Frontal cortex (tissue), 3 donors: ENCODE measurements at regions not wholly inside any gene's neighbourhood (a gene's known extent, or its start where the extent isn't known, plus 50 kb on each side); places are given as distances from the start of the nearest gene placed in this dataset.
"Not testable (repeated sequence)": the region's sequence is repeated elsewhere in the genome, so short reads cannot be mapped to it uniquely, and the experiment has no call there.

Experiments
- DNase-seq, 2 donors: peaks; one replicate each; pipeline ENCODE4 v3.0.0; 2012; ENCODE audit warnings: low spot score in 2 of 2
- FAIRE-seq: peaks from 2 replicates; lab custom pipeline; 2012; peaks lifted over from hg19 to GRCh38; lab: Jason Lieb, UNC
- donor health status: control.
- donor health status: control.
- donor health status: control.

- FAIRE-seq: no peak
- DNase-seq: no peak
Observed at GRCh38 chr6:170201361-170201760, 89.5 kb downstream of the DLL1 start.

DNA sequence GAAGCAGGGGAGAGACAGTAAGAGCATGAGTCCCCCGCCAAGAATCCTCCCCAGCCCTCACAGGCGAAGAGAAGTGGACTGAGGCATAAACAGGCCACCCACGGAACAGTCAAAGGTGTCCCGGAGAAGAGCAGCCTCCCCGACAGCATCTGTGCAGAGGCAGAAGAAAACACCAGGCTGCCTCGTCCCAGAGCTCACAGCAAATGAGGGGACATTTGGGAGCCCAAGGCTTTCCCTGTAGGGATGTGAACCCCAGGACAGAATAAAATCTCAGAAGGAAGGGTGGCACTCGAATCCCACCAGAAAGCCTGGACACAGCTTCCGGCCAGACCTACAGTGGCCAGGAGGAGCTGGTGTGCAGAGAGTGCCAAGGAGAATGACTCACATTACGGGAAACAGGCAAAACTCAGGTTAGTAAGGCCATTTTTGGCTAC, 90.4 kb downstream of the DLL1 start:
- no peak for DNase-seq
- no peak for FAIRE-seq

- FAIRE-seq: no peak
- no peak for DNase-seq
Observed at GRCh38 chr6:170199716-170200115, 91.2 kb downstream of the DLL1 start.

- no peak for FAIRE-seq
- DNase-seq: no peak
Observed at GRCh38 chr6:170198298-170198697, 92.6 kb downstream of the DLL1 start.

- no peak for FAIRE-seq
Observed at GRCh38 chr6:170193326-170193821, 97.5 kb downstream of the DLL1 start.

DNA sequence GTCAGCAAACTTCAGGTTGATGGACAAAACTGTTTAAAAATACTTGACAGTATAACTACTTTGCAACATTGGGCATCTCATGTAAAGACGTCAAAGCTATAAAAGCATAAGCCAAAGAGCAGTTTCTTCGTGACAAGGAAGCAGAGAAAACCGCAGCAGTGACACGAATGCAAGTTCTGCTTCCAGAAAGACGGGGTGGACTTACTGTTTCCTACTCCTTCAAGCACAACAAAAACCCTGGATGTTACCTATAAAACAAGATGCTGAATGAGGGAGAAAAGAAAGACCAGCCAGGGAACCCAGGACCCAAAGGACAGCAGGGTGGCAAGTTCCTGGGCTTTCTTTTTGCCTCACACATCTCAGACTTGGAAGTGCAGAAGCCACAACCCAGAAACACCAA, 98.0 kb downstream of the DLL1 start:
- no peak for FAIRE-seq
- DNase-seq: no peak

More at GRCh38 chr6:170193326-170193821, 97.5 kb downstream of the DLL1 start:
- DNase-seq: no peak

DNA sequence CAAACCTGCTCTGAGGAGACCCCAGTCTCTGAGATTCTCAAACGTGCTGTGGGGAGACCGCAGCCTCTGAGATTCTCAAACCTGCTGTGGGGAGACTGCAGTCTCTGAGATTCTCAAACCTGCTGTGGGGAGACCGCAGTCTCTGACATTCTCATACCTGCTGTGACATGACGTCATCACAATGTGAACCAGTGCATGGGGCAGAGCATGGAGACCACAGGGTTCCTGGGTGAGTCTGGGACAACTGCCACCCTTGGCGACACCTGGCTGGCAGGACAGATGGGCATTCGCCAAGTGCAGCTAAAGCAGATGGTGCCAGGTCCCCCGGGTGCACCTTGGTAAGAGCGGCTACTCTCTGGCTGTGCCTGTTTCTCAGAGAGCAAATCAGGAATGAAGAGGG, 98.8 kb downstream of the DLL1 start:
- not testable (repeated sequence) for DNase-seq, FAIRE-seq

GRCh38 chr6:170190046-170190445, 100.8 kb downstream of the DLL1 start:
- no peak for FAIRE-seq
- DNase-seq: no peak

- no peak for DNase-seq
- FAIRE-seq: no peak
Observed at GRCh38 chr6:170189236-170189635, 101.6 kb downstream of the DLL1 start.

GRCh38 chr6:170188571-170189001, 102.3 kb downstream of the DLL1 start:
- FAIRE-seq (no peak), DNase-seq (no peak)

GRCh38 chr6:170187669-170188566, 103.0 kb downstream of the DLL1 start:
- no peak for DNase-seq
- FAIRE-seq: no peak

- FAIRE-seq: no peak
- no peak for DNase-seq
Observed at GRCh38 chr6:170186941-170187668, 103.8 kb downstream of the DLL1 start.

- no peak for FAIRE-seq
- DNase-seq: no peak
Observed at GRCh38 chr6:170186006-170186935, 104.6 kb downstream of the DLL1 start.

DNA sequence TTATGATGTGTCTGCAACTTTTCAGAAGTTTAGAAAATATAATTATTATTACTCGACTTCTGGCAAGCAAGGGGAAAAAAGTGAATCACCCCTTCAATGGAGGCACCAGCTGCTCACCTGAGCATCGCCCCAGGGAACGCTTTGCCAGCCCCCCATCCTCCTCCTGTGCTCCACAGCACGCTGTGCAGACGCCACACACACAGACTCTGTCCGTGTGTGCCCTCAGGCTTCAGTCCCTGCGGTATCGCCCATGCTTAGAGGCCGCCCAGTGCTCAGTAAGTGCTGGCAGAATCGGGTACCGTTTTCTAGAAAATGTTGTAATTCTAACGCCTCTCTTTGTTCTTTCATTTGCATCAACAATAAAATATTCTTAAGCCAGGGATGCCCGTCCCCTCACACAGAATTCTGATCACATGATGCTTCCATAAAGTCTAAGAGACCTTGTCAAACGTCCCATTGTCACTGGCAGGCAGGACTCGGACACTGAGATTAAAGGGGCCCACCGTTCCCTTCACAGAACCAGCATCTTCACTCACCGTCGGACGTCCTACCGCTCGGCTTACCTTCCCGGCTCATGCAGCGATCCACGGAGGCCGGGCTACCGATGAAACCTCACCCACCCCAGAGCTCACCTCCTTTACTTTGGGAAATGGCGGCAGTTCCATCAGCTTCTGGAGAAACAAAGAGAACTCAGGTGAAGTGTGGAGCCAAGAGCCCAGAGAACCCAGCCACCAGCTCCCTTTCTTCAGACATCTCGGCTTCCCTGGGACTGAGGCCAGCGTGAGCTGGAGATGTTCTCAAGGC, 105.5 kb downstream of the DLL1 start:
- no peak for FAIRE-seq
- no peak for DNase-seq

DNA sequence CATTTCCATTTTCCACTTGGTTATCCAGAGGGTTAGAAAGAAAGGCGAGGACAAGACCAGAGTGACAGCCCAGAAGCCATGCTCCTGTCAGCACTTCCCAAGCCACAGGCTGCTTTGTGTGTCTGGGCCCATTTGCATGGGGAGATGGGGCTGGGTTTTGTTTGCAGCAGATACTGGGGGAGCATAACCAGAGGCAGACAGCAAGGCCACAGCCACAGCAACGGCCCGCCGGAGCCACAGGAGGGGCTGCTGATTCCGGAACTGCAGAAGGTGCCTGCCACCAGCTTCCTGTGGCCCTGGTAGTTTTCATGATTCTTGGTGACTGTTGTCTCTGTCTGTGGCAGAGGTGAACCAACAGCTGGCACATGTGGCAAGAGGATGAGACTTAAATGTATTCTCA, 106.6 kb downstream of the DLL1 start:
- no peak for FAIRE-seq
- DNase-seq: no peak

- FAIRE-seq: no peak
Observed at GRCh38 chr6:170183521-170183920, 107.4 kb downstream of the DLL1 start.

DNA sequence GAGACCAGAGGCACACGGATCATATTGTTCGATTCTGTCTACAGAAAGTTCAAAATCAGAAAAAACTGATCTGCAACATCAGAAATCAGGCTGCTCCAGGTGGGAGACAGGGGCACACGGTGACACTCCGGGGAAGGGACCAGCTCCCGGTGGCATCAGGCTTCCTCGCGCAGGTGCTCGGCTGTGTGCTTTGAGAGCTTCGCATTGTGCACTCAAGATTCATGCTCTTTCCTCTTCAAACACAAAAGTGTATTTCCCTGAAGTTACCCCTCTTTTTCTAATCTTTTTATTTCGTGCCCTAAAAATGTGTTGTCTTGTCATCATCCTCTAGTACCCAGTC, 108.1 kb downstream of the DLL1 start:
- DNase-seq: no peak
- no peak for FAIRE-seq

More at GRCh38 chr6:170183521-170183920, 107.4 kb downstream of the DLL1 start:
- no peak for DNase-seq

DNA sequence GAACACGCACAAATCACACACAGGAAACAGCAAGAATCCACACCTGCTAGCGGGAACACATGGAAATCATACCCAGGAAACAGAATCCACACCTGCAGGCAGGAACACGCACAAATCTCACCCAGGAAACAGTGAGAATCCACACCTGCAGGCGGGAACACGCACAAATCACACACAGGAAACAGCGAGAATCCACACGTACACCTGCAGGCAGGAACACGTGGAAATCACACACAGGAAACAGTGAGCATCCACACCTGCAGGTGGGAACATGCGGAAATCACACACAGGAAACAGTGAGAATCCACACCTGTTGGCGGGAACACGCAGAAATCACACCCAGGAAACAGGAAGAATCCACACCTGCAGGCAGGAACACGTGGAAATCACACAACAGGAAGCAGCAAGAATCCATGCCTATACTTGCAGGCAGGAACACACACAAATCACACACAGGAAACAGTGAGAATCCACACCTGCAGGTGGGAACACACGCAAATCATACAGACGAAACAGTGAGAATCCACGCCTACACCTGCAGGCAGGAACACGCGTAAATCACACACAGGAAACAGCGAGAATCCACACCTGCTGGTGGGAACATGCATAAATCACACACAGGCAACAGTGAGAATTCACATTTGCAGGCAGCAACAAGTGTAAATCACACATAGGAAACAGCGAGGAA, 108.6 kb downstream of the DLL1 start:
- DNase-seq (no peak), FAIRE-seq (no peak)

DNA sequence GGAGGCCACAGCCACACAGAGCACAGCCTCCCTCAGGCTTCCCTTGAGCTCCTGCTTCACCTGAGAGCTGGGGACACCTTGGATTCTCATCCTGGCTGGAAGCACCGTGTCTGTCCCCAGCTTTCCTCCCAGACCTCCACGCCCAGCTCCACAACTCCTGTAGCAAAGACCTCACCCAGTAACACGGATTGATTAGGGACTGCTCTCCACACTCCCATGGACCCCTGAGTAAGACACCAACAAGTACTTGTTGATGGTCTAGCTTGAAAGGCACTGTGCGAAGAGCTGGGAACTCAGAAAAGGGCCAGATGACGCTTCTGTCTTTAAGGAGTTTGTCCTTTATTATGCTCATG, 109.6 kb downstream of the DLL1 start:
- FAIRE-seq (no peak), DNase-seq (no peak)
